Fibroblast of villous mesenchyme (primary cell): ENCODE measurements at regions not wholly inside any gene's neighbourhood (a gene's known extent, or its start where the extent isn't known, plus 50 kb on each side); places are given as distances from the start of the nearest gene placed in this dataset.

Source experiments
- DNase-seq: peaks from one replicate; pipeline ENCODE4 v3.0.0-alpha.2; 2010; ENCODE audit warnings: low read depth
- H3K4me3 ChIP-seq: 2 replicates; pipeline ENCODE4 v1.5.1; 2011; ENCODE audit warnings: low read depth, mild to moderate bottlenecking, low read length
- CTCF ChIP-seq: IDR thresholded peaks from 2 replicates; pipeline ENCODE4 v1.5.1; 2012; ENCODE audit warnings: low read depth, mild to moderate bottlenecking, low read length; ENCODE audit not compliant: insufficient read depth

DNA sequence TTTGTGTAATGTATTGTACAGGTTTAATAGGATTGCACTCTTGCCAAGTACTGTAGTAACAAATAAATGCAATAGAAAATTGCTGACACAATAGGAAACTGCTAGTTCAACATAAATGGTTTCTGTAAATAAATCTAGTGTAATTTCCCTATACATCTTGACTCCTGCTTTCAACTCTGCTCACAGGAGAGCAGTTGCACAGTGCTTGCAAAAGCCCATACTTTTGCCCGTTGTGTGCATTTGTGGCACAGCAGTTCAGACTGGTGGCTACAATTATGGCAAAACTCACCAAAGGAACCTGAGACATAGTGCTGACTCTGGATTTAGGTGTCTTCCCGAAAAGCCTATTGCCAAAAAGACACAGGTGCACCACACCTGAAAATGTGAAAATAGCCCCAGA is 953.3 kb upstream of the SLC35B3 start:
- TF ChIP-seq CTCF = no peak
- no peak for DNase-seq
- H3K4me3 ChIP-seq = no peak overlapping the region

DNA sequence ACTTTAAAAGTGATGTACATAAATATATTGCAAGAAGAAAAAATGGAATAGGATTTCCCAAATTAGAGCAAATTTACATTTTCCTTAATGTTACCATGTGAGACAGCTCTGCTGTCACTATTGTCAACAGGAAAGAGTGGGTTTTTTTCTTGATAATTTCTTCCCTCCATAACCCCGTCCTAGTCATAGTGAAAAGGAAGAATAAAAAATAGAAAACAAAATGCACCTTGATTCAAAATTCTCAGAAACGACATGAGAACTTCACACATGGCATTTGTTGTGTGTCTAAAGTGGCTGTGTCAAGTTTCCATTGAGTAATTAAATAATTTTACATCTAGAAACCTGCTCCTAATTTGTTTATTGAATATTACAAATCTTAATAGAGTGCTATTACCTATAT is 945.2 kb upstream of the SLC35B3 start:
- DNase-seq = no peak
- H3K4me3 ChIP-seq = no peak overlapping the region
- TF ChIP-seq CTCF = no peak

- no peak for TF ChIP-seq CTCF
- no peak overlapping the region for H3K4me3 ChIP-seq
- DNase-seq = no peak
Measured at GRCh38 chr6:9373308-9373707, 938.0 kb upstream of the SLC35B3 start.

DNA sequence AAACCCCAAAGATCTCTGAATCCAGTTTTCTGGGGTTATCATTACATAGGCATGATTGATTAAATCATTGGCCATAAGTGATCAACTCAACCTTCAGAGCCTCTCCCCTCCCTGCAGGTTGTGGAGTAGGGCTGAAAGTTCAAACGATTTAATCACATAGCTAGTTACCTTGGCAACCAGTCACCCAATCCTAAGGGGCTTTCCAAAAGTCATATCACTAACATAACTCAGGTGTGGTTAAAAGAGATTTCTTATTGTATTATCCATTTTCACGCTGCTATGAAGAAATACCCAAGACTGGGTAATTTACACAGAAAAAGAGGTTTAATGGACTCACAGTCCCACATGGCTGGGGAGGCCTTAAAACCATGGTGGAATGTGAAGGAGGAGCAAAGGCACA is 935.1 kb upstream of the SLC35B3 start:
- no peak for TF ChIP-seq CTCF
- H3K4me3 ChIP-seq = no peak overlapping the region
- DNase-seq = no peak

- H3K4me3 ChIP-seq = no peak overlapping the region
- no peak for TF ChIP-seq CTCF
- no peak for DNase-seq
Measured at GRCh38 chr6:9365378-9365777, 930.0 kb upstream of the SLC35B3 start.

- no peak for TF ChIP-seq CTCF
- H3K4me3 ChIP-seq = no peak overlapping the region
- no peak for DNase-seq
Measured at GRCh38 chr6:9361749-9362148, 926.4 kb upstream of the SLC35B3 start.

DNA sequence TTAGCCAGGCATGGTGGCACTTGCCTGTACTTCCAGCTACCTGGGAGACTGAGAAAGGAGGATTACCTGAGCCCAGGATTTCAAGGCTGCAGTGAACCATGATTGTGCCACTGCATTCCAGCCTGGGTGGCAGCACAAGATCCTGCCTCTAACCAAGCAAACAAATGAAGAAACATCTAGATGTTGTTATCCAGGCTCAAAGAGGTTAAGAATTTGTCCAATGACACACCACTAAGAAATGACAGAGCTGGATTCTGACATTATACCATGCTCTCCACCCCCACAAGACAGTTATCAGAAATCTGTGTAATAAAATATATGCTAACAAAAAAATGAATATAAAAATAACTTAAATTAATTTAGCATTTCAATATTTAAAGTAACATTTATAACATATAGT is 925.5 kb upstream of the SLC35B3 start:
- TF ChIP-seq CTCF = no peak
- no peak overlapping the region for H3K4me3 ChIP-seq
- no peak for DNase-seq
